ENCODE measurements at regions not wholly inside any gene's neighbourhood (a gene's known extent, or its start where the extent isn't known, plus 50 kb on each side); places are given as distances from the start of the nearest gene placed in this dataset.
"Not testable (repeated sequence)": the region's sequence is repeated elsewhere in the genome, so short reads cannot be mapped to it uniquely, and the experiment has no call there.

DNA sequence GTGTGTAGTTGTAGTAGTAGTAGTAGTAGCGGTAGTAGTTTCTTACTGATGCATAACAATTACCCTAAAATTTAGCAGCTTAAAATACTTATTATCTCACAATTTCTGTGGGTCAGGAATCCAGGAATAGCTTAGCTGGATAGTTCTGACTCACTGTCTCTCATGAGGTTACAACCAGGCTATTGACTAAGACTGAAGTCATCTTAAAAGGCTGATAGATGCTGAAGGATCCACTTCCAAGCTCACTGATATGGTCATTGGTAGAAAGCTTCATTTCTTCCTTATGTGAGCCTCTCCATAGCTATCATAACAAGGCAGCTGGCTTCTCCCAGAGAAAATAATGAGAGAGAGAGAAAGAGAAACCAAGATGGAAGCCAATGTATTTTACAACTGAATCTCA, 147.5 kb upstream of the FBXL17 start:
- no peak for DNase-seq (ENCODE audit: low read depth)

DNA sequence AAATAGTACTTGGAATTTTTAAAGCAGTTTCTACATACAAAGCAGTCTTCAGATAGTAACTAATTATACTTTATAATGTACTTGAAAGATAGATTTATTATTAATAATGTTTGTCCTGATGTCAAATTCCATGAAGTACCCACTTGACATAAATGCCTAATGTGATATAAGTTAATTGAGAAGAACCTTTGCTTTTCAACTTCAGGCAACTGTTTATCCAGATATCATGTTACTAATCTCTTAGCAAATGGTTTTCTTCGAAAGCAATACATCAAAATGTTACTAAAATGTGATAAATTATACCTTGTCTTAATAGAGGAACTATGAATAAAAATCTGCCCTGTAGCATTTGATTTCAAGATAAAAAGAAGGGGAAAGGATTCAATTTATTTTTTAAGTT, 146.8 kb upstream of the FBXL17 start:
- DNase-seq (ENCODE audit: low read depth) = no peak

DNA sequence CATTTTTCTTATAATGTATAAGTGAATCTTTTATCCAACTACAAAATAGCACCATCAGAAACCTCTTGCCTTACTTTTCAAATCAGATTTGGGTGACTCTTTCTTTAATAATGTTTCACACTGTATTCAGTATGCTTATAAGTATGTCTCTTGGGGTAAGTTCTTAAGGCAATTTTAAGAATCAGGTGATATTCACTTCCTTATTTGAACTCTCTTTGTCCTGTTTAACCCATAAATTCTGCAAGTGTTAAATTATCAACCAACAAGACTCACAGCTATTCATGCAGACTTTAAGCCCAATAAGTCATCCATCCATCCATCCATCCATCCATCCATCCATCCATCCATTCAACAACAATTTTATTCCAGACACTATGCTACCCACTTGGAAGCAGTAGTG, 142.7 kb upstream of the FBXL17 start:
- no peak for DNase-seq (ENCODE audit: low read depth)

DNA sequence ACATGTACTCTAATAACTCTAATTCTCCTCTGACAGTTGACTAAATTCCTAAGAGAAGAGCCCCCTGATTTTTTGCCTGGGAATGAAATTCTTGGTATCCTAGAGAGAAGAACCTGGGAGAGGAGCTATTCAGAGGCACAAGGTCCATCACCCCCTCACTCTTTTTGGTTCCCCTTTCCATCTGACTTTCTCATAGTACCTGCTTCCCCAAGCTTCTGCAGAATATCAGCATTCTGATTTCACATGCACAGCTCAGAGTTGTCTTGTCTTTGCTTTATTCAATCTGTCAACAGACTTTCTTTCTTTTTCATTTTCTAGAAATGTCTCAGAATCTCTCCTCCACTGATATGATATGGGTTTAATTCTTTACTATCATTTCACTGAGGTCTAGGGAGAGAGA, 141.5 kb upstream of the FBXL17 start:
- no peak for DNase-seq (ENCODE audit: low read depth)

DNA sequence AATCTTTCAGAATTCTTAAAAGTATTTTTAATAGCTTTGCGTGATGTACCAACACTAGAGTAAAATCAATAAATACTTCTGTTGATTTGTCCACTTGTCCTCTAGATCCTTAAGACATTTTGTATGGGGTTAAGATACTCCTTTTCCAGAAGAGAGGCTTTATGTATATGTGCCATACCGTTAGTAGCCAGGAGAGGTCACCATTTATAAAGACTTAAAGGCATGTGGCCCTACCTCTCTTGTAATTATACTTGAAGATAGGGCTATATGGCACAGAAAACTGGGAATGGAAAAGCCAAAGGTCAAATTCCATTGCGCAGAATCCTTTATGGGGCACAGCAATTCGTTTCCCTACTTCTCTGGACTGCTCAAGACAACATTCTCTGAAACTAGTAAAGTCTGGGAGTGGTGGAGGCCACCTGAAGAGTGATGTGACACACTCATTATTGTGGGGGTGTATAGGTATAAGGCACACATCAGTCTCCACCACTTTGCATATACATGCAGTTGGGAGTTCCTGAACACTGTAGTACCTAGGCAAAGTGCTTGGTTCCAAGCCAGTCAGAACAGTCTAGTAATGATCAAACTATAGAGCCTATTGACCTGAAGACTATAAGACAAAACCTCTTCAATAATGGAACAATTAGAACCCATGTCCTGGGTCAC, 140.1 kb upstream of the FBXL17 start:
- DNase-seq (ENCODE audit: low read depth) = no peak

DNA sequence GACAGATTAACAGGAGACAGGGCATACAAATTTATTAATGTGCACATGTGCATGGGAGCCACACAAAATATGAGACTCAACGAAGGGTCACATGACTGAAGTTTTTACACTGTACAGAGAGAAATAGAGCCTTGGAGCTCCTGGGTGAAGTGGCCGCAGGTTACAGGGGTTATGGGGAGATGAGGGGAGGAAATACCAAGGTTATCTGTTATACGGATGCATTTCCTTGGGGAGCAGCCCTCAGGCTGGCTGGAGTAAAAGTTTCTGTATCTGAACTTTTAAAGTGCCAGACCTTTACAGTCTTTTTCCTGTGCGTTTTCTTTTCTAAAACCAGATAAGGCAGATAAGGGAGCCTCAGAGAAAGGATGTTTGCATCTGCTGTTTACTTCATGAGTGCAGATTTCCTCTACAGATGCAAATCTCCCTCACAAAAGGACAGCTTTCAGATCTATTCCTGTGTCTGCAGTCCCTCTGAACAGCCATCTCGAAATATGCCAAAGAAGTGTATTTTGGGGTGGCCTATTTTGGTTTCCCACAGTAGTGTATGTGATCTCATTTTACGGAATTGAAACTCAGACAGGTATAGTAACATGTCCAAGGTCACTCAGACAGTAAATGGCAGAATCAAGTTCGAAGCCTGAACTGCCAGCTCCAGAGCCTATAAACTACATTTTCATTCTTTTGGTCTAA, 139.3 kb upstream of the FBXL17 start:
- DNase-seq (ENCODE audit: low read depth) = no peak

DNA sequence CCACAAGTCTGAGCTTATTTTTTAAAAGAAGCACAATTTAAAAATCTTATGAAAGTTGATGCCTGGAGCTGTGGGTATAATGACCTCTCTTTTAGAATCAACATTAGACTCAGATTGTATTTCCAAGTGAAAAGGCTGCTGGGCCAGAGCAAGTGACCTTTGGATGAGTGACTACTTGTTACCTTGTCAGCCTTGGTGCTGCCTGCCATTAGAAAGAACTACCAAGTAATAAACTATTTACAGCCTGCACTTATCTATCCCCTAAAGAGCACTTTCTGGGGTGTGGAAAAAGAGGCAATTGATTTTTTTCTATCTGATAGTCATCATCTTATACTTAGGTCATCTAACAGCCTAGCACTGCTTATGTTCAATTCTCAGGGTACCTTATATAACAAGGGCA, 134.9 kb upstream of the FBXL17 start:
- DNase-seq (ENCODE audit: low read depth) = no peak

DNA sequence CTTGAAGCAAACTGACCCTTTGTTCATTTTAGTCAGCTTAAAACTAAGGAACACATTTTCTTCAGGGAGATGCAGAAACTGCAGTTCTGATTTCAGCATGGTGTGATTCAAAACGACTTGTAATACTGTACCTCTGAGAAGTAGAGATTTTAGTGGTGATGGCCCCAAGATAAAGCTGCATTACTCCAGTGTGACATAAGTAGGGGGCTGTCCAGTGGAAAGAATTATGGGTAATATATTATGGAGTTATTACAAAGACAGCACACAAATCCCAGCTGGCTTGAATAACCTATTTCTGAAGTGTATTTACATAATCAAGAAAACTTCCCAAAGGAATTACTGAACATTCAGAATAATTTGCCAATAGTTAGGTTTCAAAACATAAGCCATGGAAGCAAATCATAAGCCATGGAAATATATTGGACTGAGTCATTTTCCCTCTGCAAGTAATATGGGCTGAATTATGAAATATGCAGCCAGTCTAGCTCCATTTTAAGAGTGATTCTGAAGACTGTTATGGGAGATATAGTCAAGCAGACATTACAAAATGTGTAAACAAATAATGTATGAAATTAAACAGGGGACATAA, 133.7 kb upstream of the FBXL17 start:
- DNase-seq (ENCODE audit: low read depth) = no peak

DNA sequence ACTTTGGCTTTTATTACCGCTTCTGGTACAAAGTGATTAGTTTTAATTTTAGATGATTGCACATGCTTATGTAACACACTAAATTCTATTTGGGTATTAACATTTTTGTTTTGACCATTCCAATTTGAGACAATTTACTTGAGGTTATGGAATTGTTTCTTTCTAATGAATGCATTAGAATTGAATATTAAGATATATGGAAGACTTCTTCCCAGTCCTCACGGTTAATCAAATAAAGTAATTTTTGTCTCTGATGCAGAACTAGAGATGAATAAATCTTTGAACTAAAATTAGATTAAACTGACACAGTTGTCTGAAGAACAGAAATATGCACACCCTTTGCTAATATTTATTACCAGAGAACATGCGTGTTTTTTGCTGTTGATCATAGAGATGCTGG, 127.1 kb upstream of the FBXL17 start:
- DNase-seq (ENCODE audit: low read depth) = no peak

DNA sequence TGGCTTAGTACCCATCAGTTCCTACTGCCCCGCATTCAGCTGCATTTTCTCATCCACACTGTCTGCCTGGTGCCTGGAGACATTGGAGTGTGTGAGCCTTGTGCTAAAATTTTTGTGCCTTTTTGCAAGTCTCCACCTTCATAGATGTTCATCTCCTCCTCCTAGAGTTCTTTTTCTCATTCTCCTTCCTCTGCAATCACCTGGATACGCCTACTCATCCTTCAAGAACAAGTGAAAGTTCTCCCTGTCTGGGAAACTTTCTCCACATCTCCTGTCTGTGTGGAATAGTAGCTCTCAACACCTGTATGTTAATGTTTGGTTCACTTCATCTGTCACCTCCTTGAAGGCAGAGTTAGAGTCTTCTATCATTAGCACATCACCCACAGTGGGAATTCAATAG, 125.7 kb upstream of the FBXL17 start:
- DNase-seq (ENCODE audit: low read depth) = no peak

DNA sequence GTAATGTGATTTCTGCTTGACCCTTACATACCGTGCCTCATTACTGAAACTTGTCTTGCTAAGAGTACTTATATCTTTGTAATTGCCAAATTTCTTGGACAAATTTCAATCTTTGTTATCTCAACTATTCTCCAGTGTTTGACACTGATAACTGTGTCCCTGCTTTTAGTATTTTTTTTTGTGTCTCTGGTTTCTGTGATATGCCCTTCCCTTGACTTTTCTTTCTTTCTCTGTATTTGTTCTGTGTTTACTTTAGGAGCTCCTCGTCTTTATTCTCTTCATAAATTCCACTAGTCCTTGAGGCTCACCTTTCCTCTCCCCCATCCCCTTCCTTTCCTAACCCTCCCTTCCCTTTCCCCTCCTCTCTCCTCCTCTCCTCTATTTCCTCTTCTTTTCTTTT, 123.7 kb upstream of the FBXL17 start:
- DNase-seq (ENCODE audit: low read depth) = no peak

DNA sequence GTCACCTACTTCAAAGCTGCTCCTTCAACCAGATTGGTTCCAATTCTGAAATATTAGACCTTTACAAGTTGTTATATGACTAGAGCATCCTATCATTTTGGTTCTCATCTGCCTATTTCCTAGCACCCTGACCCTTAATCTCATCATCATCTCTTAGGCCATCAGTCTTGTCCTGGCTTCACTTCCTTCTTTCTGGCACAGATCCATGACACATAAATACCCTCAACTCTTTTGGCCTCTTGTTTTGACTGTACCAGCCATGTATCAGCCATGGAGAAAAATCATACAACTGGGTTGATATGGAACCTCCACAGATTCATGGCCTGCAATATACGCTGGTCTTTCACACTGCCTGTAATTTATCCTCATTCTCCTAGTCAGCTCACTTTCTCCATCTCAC, 123.1 kb upstream of the FBXL17 start:
- DNase-seq (ENCODE audit: low read depth) = no peak

DNA sequence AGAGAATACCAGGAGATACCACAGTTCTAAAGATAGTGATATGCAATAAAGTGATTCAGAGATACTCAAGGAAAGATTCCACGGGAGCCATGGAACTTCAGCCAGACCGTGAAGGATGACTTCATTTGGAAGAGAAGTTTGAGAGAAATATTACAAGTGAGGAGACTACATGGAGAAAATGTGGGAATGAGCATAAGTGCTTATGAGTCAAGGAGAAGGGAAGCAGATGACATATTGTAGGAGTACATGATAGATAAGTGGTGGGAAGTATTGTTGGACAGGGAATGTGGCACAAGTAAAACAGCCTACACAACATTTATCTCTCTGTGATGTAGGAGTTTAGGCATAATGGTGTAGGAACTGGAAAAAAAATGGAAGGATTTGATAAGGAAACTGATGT, 122.1 kb upstream of the FBXL17 start:
- no peak for DNase-seq (ENCODE audit: low read depth)

DNA sequence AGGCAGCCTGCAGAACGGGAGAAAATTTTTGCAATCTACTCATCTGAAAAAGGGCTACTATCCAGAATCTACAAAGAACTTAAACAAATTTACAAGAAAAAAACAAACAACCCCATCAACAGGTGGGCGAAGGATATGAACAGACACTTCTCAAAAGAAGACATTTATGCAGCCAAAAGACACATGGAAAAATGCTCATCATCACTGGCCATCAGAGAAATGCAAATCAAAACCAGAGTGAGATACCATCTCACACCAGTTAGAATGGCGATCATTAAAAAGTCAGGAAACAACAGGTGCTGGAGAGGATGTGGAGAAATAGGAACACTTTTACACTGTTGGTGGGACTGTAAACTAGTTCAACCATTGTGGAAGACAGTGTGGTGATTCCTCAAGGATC, 113.7 kb upstream of the FBXL17 start:
- DNase-seq (ENCODE audit: low read depth) = not testable (repeated sequence)

DNA sequence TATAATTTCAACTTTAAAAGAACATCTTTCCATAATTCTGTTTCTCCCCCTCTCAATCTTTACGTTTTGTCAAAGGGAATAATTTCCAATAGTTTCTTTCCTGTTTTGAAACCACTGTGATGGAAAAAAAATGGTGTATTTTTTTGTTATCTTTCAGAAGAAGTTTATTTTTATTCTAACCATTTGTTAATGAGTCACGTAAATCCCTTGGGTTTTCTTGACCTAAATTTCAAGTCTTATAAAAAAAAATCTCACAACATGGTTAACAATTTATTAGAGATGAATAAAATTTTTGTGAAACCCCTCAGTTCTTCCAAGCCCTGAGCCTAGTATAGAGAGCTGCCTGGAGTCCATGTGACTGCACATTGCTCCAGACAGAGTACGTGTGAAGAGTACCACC, 106.1 kb upstream of the FBXL17 start:
- DNase-seq (ENCODE audit: low read depth) = no peak

DNA sequence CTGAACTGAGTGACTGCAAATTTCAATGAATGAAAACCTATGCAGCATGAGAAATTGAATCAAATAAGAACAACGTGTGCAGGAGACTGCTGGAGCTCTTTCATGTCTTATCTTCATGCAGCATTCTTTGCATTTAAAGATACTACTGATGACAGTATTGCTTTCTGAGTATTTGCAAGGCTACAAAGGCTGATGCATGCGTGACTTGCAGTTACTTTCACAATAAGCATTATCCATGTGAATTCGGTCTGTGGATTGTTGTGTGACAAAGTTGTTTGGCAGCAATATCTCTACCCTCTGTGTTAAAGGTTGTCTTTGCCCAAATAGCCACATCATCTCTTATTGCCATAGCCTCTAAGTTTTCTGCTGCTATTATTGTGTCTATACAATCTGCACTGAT, 102.1 kb upstream of the FBXL17 start:
- DNase-seq (ENCODE audit: low read depth) = no peak

DNA sequence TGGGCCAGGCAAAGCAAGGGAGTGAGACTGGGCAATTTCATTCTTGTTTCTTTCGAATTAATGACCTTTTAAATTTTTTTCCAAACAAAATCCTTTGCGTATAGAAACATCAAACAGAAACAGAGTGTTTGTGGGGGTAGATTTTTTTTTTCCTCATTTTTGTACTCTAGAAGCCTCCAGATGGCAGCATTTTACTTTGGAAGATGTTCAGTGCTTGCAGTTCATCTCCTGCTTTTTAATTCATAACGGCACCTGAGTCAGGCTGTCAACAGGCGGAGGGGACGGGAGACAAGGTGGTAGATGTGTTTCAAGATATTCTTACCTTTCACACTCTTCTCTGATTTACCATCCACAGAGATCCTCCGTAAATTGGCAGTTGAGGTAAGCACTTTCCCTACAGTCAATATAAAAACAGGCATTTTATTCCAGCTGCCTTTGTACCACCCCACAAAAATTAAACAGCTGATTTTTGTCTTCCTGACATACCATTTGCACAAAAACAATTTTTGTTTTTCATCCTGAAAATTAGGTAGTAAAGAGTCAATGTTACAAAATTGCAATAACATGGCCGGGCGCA, 99.5 kb upstream of the FBXL17 start:
- no peak for DNase-seq (ENCODE audit: low read depth)

DNA sequence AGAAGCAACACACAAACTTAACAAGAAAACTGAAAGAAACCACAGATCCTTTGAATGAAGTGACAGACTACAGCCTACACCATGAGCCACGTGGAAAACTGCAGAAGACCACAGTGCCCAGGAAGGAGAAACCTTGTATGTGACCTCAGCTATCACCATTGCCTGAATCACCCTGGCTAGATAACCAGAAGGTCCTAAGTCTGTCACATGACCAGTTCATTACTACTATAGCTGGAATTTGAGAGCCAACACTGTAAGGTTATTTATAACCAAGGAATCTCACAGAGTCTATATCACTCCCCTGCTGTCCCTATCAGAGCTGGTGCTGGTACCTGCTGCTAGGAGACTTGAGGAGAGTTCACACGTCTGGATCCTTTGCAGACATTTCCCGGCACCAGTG, 90.3 kb upstream of the FBXL17 start:
- DNase-seq (ENCODE audit: low read depth) = no peak

DNA sequence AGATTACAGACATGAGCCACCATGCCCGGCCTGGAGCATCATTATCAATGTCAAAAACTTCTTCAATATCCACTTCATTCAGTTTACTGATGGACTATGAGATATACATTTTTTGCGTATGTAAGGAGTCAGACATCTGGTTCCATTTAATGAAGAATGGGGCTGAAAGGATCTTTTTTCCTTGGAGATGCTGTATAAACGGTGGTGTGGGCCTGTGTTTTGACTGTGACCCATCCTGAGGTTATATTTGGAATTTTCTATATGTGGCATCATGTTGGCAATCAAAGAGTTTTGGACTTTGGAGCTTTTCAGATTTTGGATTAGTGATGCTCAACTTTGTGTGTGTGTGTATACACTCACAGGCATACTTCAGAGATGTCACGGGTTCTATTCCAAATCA, 85.7 kb upstream of the FBXL17 start:
- DNase-seq (ENCODE audit: low read depth) = no peak

DNA sequence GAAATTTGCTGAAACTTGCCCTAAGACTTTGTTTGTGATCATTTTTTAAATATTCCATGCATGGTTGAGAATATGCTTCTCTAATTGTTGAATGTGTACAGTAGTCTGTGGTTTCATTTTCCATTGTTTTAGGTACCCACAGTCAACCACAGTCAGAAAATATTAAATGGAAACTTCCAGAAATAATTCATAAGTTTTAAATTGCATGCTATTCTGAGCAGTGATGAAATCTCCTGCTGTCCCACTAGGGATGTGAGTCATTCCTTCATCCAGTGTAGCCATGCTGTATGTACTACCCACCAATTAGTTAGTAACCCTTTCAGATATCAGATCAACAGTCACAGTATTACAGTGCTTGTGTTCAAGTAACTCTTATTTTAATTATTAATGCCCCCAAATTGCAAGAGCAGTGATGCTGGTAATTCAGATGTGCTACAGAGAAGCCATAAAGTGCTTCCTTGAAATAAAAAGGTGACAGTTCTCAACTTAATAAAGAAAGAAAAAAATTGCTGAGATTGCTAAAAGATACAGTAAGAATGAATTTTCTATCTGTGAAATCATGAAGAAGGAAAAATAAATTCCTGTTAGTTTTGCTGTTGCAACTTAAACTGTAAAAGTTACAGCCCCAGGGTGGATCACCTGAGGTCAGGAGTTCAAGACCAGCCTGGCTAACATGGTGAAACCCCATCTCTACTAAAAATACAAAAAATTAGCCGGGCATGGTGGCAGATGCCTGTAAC, 79.9 kb upstream of the FBXL17 start:
- DNase-seq (ENCODE audit: low read depth) = no peak

DNA sequence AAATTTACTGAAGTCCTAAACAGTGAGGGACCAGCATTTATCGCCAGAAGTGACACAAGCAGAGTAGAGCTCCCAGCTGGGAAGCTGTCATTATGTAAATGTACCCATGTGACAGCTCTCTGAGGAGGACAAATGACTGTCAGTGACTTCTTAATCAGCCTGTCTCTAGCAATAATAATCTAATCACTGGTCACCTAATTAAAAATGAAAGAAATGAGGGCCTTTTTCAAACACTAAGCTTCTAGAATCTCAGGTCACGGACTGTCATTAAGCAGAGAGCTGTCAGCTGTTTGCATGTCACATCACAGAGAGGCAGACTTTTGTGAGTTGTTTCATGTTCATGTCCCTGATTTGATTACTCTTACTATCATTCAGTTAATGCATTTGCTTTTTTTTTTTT, 77.9 kb upstream of the FBXL17 start:
- DNase-seq (ENCODE audit: low read depth) = no peak

DNA sequence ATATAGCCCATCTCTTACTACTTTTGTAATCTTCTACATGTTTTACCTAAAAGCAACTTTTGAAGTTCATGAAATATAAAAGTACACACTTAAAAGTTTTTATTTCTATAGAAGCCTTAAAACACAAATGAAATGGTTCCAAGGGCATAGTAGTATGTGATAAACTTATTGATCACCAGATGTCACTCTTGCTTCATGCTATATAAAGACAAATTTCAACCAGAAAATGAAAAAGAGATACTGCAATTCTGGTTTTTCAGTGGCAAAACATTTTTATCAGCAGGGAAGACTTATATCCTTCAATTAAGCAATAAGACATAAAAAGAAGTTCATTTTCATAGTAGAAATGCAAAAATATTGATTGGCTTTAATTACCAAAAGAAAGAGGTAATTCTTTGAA, 69.4 kb upstream of the FBXL17 start:
- DNase-seq (ENCODE audit: low read depth) = no peak

DNA sequence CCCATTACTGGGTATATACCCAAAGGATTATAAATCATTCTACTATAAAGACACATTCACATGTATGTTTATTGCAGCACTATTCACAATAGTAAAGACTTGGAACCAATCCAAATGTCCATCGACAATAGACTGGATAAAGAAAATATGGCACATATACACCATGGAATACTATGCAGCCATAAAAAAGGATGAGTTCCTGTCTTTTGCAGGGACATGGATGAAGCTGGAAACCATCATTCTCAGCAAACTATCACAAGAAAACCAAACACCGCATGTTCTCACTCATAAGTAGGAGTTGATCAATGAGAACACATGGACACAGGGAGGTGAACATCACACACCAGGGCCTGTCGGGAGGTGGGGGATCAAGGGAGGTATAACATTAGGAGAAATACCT, 62.2 kb upstream of the FBXL17 start:
- not testable (repeated sequence) for DNase-seq (ENCODE audit: low read depth)

Data from stimulated activated CD4-positive, alpha-beta T cell treated with anti-CD3 and anti-CD28 coated beads, Interleukin-2, amount 100 ng/mL, for 4 hours (primary cell).